ENCODE measurements at regions not wholly inside any gene's neighbourhood (a gene's known extent, or its start where the extent isn't known, plus 50 kb on each side); places are given as distances from the start of the nearest gene placed in this dataset.

DNA sequence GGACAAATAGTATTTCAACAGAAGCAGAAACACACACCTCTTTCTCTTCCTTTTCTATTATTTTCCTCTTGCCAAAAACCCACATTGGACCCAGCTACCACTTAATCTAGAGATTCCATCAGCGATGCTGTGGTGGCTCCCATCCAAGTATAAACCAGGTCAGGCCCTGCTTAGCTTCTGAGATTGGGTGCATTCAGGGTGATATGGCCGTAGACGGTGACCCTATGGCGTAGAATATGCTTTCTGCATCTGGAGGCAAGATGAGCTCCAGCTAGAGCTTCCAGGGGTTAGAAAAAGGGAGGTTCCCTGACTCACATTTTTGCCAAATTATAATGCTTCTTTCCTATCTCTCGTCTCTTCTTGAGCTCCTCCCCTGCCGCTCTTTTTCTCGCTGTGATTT lies 66.5 kb downstream of the TNP1 start:
- ChIA-PET POLR2A (interaction anchor here (0.6 kb wide), 1 partner anchor 14 kb away, joined by 3 read pairs; no protein-coding TSS in a partner anchor), CTCF (interaction anchor here (1.1 to 1.6 kb wide), 4 partner anchors 10 to 717 kb away, joined by 3 to 7 read pairs (median 3); no protein-coding TSS in a partner anchor)
- TF ChIP-seq, protein P1, sequence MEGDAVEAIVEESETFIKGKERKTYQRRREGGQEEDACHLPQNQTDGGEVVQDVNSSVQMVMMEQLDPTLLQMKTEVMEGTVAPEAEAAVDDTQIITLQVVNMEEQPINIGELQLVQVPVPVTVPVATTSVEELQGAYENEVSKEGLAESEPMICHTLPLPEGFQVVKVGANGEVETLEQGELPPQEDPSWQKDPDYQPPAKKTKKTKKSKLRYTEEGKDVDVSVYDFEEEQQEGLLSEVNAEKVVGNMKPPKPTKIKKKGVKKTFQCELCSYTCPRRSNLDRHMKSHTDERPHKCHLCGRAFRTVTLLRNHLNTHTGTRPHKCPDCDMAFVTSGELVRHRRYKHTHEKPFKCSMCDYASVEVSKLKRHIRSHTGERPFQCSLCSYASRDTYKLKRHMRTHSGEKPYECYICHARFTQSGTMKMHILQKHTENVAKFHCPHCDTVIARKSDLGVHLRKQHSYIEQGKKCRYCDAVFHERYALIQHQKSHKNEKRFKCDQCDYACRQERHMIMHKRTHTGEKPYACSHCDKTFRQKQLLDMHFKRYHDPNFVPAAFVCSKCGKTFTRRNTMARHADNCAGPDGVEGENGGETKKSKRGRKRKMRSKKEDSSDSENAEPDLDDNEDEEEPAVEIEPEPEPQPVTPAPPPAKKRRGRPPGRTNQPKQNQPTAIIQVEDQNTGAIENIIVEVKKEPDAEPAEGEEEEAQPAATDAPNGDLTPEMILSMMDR (IDR thresholded peaks at IDR 0.05; ENCODE audit: unreplicated experiment), result no peak
- H3K36me3 Mint-ChIP-seq (ENCODE audit: insufficient read depth, unreplicated experiment), result no peaks in the 10 kb centered on the region
- no peaks in the 10 kb centered on the region for H3K27me3 Mint-ChIP-seq (ENCODE audit: insufficient read depth, unreplicated experiment)
- H3K9me3 Mint-ChIP-seq (ENCODE audit: unreplicated experiment), result no peaks in the 10 kb centered on the region
- no peak overlapping the region for H3K4me3 Mint-ChIP-seq (ENCODE audit: unreplicated experiment)
- intact Hi-C loops (cut with micrococcal nuclease), result no loop called here
- H3K4me1 Mint-ChIP-seq (ENCODE audit: insufficient read depth, unreplicated experiment), result peaks cover 14% of the 10 kb centered on the region
- BruUV-seq (replicated peaks), result no TSS peak
- no peak for DNase-seq (ENCODE audit: unreplicated experiment)
- no peak overlapping the region for H3K27ac Mint-ChIP-seq (ENCODE audit: low read depth, unreplicated experiment)

DNA sequence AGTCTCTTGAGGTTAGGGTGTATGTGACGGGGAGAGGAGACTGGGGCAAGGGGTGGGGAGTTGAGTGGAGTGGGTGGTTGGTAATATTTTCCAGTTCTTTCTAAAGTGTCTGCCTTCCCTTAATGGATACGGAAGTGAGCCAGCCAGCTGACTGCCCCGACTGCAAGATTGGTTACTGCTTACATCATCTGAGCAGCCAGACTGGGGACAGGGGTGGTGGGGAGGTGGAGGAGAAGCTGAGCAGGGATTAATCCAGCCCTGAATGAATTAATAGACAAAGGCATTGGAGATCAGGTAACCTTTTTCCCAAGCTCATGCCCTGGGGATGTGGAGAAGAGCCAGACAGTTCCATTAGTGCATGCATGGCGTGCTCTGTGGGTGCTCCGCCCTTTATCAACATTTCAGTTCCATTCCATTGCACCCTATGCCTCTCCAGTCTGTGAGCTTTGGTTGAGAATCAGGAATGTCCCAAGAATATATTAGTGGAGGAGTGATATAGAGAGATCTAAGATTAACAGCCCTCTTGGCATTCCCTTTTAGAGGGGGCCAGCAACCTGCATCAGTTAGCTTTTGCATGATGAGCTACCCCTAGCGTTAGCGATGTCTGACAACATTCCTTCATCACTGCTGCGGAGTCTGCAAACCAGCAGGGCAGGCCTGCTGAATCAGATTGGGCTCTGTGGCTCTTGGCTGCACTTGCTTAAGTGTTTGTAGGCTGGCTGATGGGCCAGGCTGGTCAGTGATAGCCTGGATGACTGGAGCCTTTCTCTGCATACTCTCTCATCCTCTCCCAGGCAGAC lies 67.4 kb downstream of the TNP1 start:
- Mint-ChIP-seq H3K27ac (ENCODE audit: low read depth, unreplicated experiment) (peak overlapping the region; percentile 89), H3K36me3 (ENCODE audit: insufficient read depth, unreplicated experiment) (no peaks in the 10 kb centered on the region), H3K4me3 (ENCODE audit: unreplicated experiment) (no peak overlapping the region), H3K27me3 (ENCODE audit: insufficient read depth, unreplicated experiment) (no peaks in the 10 kb centered on the region), H3K9me3 (ENCODE audit: unreplicated experiment) (no peaks in the 10 kb centered on the region), H3K4me1 (ENCODE audit: insufficient read depth, unreplicated experiment) (peaks cover 14% of the 10 kb centered on the region)
- POLR2A ChIA-PET, result no interaction called here
- no TSS peak for BruUV-seq (replicated peaks)
- CTCF ChIA-PET, result interaction anchor here (1.0 to 1.6 kb wide), 6 partner anchors 11 to 718 kb away, joined by 3 to 7 read pairs (median 3); no protein-coding TSS in a partner anchor
- DNase-seq (ENCODE audit: unreplicated experiment), result peak; percentile 22
- intact Hi-C loops (cut with micrococcal nuclease), result no loop called here
- TF ChIP-seq, protein P1 (IDR thresholded peaks at IDR 0.05; ENCODE audit: unreplicated experiment), result no peak

DNA sequence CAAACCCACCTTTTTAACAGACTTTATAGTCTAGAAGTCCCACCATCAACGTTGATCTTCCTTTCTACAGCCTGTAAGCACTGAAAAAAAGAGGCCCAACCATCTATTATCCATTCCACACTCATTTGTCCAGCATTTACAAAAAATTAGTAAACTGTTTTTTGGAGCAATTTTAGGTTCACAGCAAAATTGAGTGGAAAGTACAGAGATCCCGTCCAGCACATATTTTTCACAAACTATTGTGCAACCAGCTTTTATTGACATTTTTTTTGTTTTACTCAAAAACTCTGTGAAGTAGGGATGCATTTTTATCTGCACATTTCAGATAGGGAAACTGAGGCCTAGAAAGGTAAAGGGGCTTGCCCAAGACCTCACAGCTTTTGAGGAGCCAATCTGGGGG lies 68.6 kb downstream of the TNP1 start:
- no TSS peak for BruUV-seq (replicated peaks)

DNA sequence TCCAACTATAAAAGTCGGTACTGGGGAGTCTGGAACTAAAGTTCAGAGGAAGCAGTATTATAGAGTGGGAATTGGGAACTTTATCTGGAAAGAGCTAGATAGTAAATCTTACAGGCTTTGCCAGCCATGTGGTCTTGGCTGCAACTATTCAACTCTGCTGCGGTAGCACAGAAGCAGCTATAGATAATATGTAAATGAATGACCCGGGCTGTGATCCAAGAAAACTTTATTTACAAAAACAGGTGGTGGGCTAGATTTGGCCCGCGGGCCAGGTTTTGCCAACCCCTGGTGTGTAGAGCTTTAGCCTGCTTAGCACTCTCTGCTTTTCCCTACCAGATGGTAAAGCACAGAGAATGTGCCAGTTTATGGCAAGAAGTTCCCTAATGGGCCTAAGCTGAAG lies 70.8 kb downstream of the TNP1 start:
- POLR2A ChIA-PET, result no interaction called here
- H3K9me3 Mint-ChIP-seq (ENCODE audit: unreplicated experiment), result no peaks in the 10 kb centered on the region
- DNase-seq (ENCODE audit: unreplicated experiment), result no peak
- intact Hi-C loops (cut with micrococcal nuclease), result no loop called here
- no peak overlapping the region for H3K4me3 Mint-ChIP-seq (ENCODE audit: unreplicated experiment)
- no peaks in the 10 kb centered on the region for H3K36me3 Mint-ChIP-seq (ENCODE audit: insufficient read depth, unreplicated experiment)
- CTCF ChIA-PET, result interaction anchor here (0.6 to 3.1 kb wide), 10 partner anchors 10 to 572 kb away, joined by 3 to 13 read pairs (median 4); no protein-coding TSS in a partner anchor
- BruUV-seq (replicated peaks), result no TSS peak
- H3K4me1 Mint-ChIP-seq (ENCODE audit: insufficient read depth, unreplicated experiment), result peaks cover 14% of the 10 kb centered on the region
- H3K27ac Mint-ChIP-seq (ENCODE audit: low read depth, unreplicated experiment), result no peak overlapping the region
- TF ChIP-seq, protein P1 (IDR thresholded peaks at IDR 0.05; ENCODE audit: unreplicated experiment), result no peak
- no peaks in the 10 kb centered on the region for H3K27me3 Mint-ChIP-seq (ENCODE audit: insufficient read depth, unreplicated experiment)

More for the DNA sequence above, 68.6 kb downstream of the TNP1 start:
- DNase-seq (ENCODE audit: unreplicated experiment), result no peak
- H3K27me3 Mint-ChIP-seq (ENCODE audit: insufficient read depth, unreplicated experiment), result no peaks in the 10 kb centered on the region
- intact Hi-C loops (cut with micrococcal nuclease), result no loop called here
- H3K9me3 Mint-ChIP-seq (ENCODE audit: unreplicated experiment), result no peaks in the 10 kb centered on the region
- TF ChIP-seq, protein P1 (IDR thresholded peaks at IDR 0.05; ENCODE audit: unreplicated experiment), result no peak
- peaks cover 14% of the 10 kb centered on the region for H3K4me1 Mint-ChIP-seq (ENCODE audit: insufficient read depth, unreplicated experiment)
- ChIA-PET CTCF (no interaction called here), POLR2A (no interaction called here)
- no peaks in the 10 kb centered on the region for H3K36me3 Mint-ChIP-seq (ENCODE audit: insufficient read depth, unreplicated experiment)
- H3K4me3 Mint-ChIP-seq (ENCODE audit: unreplicated experiment), result no peak overlapping the region
- H3K27ac Mint-ChIP-seq (ENCODE audit: low read depth, unreplicated experiment), result no peak overlapping the region
